HG02678 (cell line): ENCODE measurements at regions not wholly inside any gene's neighbourhood (a gene's known extent, or its start where the extent isn't known, plus 50 kb on each side); places are given as distances from the start of the nearest gene placed in this dataset.

Experiments used
- ATAC-seq: cut with Tn5 transposase; IDR thresholded peaks from one replicate; pipeline ENCODE4 v1.9.1; 2021; ENCODE audit warnings: mild to moderate bottlenecking, moderate library complexity; ENCODE audit not compliant: unreplicated experiment

DNA sequence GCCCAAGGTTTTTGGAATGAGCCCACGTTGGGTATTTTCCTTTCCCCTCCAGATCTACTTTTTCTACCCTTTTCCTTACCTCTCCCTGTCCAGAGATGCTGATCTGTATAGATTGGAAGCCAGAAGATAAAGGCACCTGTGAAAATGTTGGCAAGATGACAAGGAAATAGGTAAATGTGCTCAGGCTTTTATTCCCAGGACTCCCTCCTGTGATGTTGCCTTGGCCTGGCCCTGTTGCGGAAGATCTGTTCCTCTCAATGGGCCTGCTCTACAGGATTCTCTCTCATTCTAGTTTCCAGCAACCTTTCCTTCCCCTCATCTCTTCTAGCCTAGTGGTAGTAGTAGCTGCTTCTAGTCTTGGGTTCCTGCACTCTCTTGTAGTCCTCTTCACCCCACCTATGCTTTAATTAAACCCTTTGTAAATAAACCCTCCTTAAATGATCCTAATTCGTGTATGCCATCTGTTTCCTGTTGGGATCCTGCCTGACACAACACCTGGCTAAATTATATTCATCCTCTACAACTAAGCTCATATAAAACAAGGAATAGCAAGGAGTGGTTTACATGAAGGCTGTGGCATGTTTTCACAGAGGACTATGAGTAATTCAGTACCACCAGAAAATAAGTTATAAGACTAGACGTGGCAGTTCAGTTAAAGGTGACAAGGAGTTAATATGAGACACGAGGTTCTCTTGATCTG is 95.7 kb upstream of the MAOA start:
- no peak for ATAC-seq

DNA sequence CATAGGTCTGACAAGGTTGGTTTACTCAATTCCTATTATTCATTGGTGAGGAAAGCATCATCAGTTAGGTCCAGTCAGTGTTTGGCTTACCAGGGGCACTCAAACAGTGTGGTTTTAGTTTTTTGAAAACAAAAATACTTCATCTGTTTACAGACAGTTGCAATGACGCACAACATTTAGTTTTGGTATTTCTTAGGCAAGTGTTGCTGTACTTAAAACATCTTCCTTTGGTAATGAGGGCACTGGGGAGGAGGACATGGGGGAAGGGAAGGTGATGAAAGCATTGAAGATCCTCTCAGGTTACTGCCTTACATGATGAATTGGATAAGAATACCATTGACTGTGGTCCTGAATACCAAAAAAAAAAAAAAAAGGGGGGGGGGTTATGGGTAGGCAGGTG is 93.7 kb upstream of the MAOA start:
- no peak for ATAC-seq

DNA sequence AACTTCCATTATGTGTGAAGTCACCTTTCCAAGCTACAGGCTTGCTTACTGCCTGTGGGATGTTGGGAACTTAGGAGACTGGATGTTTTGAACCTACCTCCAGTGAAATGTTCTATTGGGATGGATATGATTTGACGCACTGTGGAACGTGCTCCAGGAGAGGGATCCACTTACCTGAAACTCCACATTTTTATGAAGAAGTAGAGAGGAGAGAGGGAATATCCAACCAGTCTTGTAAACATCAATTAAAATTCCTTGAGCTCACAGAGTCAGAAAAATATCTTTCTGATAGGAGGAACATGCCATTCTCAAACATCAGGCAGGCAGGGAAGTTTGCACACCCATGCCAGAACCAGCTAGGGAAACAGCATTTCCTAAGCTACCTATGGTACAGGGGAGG is 91.1 kb upstream of the MAOA start:
- ATAC-seq = no peak

DNA sequence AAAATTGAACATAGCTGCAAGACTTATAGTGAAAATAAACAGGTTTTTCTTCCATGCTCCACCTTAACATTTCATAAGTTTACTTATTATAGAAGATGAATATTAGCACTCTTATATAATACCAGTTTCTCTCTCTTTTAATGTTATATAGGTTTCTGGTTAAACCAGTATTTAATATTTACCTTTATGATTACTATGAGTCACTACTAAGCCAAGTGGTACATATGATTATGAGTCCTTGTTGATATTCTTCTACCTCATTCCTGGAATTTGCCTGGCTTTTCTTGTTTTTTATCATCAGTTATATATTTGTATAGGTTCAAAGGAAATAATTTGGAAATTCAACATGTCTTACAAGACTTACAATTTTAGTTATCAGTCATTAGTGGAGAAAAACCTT is 89.9 kb upstream of the MAOA start:
- ATAC-seq = no peak

DNA sequence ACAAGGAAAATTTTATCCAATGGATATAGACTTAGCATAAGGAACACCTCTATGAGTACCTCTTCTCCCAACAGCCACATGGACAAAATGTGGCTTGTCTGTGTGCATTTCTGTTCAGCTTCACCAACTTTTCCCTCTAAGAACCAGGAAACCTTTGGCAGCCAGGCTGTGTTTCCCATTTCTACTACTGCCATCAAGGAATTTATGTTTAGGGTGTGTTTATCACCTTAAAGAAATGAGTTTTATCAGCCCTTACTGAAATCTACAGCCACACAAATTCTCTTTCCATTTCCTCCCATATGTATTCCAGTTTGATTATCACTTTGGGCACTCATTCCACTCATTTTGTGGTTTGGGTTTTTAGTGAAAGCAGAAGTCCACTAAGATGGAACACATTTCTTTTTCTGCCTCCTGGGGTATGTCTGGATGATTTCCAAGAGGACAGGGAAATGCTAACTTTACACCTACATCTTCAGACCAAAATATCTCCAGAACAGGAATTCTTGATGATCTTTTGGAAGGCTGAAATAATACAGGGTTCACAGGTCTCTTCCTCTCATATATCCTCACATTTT is 82.6 kb upstream of the MAOA start:
- no peak for ATAC-seq

DNA sequence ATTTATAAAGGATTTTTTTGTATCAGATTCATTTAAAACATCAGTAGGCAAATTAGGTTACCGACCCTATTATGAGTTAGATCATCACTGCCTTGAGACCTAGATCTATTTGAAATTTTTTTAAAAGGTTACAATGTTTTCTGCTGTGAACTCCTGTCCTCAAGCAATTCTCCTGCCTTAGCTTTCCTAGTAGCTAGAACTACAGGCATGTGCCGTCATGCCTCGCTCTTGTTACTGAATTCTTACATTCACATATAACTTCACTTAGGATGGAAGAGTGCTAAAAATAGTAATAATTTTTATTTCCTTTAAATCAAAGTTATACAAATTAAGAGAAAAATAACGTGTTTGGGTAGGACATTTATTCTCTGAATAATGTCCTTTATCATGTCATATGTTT is 75.5 kb upstream of the MAOA start:
- ATAC-seq = no peak

DNA sequence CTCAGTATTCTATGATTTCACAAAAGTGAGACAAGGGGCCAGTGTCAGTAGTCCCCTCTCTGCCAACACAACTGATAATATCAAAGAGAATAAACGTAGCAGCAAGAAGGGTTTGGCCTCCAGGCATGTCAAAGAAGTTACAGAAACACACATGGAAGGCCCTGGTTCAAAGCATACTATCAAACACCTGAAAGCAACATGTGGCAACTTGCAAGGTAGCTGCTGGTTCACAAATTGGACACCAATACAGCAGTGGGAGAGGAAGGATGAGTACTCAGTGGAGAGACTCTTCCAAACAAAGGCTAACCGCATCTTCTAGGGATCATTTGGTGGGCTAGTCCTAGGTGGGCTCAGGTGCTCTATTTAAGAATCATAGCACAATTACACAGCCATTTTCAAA is 74.9 kb upstream of the MAOA start:
- no peak for ATAC-seq

DNA sequence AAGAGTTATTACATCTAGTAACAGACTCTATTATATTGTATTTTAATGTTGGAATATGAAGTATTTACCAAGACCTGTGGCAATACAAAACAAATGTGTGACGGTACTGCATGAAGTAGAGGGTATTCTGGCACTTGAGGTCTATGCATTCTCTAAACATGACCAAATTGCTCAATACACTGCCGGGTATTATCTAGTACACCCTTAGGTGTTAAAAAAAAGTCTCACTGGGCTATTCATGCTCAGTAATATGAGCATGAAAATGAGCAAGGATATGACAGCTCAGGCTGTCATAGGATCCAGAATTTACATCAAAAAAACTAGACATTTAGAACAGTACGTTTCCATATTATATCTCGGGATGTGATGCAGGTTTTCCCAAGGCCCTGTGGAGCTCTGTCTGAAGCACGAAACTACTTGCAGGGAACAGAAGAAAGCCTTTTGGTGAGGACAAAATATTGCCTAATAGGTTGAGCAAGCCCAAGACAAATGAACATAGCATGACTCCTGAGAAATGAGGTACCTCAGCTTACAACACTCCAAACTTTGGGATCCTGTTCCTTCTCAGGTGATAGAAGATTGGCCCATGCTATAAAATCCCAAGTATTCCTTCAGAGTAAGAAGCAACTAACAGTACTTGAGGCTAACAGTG is 74.1 kb upstream of the MAOA start:
- no peak for ATAC-seq

DNA sequence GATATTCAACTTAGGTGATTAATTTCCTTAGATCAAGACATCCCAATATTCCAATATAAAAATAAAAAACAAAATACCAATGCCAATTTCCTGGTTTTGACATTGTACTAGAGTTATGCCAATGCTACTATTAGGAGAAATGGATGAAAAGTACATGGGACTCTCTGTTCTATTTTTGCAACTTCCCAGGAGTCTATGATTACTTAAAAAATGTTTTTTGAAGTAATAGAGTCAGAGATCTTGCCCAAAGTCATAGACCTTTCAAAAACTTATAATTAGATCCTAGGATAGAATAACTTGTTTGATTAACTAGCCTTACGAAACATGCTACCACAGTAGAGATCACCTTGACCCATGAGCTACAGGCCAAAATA is 73.6 kb upstream of the MAOA start:
- ATAC-seq = no peak

DNA sequence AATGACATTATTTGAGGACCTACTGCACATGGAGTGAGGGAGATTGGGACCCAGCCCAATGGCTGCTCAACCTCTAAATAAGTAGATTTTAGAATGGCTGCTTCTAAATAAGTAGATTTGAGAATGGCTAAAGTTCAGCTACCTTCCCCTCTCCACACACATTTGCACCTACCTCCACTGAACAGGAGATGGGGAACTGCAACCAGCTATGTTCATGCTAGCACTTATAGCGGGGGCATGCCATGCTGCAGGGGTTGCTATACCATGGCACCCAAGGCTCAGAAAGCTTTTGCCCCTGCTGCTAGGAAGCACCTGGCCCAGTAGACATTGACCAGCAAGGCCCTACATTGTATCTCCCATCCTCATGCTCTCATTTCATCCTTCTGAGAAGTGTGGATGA is 70.2 kb upstream of the MAOA start:
- ATAC-seq = no peak

DNA sequence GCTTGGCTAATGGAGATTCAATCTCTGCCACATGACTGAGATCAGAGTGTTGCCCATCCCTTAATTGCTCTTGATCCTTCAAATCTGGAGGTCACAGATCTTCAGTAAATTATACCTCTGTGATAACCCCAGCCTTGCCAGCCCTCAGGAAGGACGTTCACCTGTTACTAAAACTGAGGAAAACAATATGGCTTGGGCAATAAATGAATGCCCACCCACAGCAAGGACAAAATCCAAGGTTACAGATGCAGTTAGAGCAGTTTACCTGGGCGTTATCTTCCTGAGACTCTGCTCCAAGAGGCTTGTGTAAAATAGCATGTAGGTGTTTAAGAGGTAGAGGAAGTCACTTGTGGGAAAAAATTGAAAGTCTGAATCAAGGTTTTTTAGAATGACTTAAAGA is 69.3 kb upstream of the MAOA start:
- no peak for ATAC-seq

DNA sequence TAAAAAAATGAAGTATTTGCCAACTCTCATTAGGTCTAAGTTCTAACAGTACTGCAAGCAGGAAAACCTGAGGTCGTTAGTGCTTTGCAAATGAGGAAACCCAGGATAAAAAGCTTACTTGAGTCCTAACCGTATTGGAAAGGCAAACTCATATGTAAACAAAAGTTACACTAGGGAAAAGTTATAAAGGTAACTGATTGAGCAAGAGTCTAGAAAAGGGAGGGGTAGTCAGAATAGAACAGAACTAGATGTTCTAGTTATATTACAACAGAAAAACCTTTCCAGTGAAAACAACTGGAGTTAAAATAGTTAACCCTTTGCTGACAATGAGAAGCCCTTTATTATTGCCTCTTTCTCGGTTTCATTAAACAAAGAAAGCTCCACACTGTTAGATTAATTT is 66.4 kb upstream of the MAOA start:
- ATAC-seq = no peak

DNA sequence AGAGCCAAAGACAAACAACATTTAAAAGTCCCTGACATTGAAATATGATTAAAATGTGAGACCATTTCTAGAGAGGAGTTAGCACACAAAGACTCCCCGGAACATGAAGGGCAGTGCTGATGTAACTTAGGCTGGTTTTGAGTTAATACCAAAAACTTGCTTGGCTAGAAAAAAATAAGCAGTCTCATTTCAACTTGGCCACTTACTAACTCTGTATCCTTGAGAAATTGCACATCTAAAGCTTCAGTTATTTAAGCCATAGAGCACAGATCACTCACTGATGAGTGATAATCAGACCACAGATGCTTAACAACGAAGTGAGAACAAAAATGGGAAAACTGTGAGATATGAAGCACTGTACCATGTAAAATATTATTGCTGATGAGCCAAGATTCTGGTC is 65.9 kb upstream of the MAOA start:
- no peak for ATAC-seq

DNA sequence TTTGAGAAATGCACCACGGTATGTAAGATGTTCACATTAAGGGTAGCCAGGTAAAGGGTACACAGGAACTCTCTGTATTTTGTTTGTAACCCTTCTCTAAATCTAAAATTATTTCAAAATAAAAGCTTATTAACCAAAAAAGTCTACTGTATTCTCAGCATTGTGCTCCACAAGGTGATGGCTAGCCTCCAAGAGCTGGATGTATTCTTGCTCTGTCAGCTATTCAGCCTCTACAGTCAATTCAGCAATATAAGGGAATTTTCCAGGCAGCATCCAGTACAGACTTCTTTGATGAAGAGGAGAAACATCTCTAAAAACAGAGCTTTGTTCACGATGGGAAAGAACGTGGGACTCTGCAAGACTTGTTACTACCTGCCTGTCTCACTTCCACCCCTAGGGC is 63.5 kb upstream of the MAOA start:
- ATAC-seq = no peak

DNA sequence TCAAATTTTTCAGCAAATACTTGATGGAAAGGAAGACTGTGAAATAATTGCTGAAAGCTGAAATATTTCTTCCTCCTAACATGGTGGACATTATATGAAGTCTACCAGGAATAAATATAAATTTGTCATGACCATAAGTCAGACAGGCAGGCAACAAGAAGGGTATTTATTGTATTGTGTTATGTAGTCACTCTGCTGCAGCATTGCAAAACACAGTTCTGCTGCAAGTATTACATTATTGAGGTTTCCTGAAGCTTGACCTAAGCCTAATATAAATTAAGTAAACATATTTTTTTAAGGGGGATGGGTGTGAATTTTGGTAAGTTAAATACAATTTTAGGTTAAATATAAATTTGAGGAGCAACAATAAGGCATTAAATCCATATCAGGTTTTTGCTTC is 60.2 kb upstream of the MAOA start:
- no peak for ATAC-seq

DNA sequence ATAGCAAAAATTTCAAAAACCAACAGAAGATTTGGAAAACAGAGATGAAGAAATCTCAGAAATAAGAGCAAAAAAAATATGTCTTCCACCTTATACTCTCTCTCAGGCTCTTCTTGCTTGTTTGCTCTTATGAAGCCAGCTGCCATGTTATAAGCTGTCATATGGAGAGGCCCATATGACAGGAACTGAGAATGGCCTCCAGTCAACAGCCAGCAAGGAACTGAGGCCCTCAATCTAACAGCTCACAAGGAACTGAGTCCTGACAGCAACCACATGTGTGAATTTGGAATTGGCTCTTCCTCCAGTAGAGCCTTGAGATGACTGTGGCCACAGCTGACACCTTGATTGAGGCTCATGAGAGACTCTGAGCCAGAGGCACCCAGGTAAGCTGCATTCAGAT is 51.3 kb upstream of the MAOA start:
- ATAC-seq = no peak

DNA sequence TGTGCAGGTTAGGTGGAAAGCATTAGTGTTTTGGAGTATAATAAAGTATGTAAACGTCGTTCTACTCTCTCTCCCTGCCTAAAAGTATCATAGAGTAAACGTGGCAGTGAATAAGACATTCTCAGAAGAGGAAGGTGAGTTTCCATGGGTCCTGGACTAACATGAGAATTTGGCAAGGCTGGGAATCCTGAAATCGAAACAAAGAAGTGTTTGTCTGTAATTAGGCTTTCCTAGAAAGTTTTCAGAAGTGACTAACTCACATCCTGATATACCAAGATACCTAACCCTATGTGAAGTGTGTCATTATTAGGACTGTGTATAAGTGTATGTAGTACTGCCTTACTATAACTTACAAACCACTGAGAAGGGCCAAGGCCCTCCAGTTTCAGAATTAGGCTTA is 50.7 kb upstream of the MAOA start:
- ATAC-seq = no peak
